DMS 273 treated with DMSO at 0.1 percent for 48 hours (cell line): ENCODE measurements at regions not wholly inside any gene's neighbourhood (a gene's known extent, or its start where the extent isn't known, plus 50 kb on each side); places are given as distances from the start of the nearest gene placed in this dataset.
"Not testable (repeated sequence)": the region's sequence is repeated elsewhere in the genome, so short reads cannot be mapped to it uniquely, and the experiment has no call there.

Experiments used
- DNase-seq: peaks from one replicate; lab custom pipeline; 2025; lab: John Stamatoyannopoulos, UW

DNA sequence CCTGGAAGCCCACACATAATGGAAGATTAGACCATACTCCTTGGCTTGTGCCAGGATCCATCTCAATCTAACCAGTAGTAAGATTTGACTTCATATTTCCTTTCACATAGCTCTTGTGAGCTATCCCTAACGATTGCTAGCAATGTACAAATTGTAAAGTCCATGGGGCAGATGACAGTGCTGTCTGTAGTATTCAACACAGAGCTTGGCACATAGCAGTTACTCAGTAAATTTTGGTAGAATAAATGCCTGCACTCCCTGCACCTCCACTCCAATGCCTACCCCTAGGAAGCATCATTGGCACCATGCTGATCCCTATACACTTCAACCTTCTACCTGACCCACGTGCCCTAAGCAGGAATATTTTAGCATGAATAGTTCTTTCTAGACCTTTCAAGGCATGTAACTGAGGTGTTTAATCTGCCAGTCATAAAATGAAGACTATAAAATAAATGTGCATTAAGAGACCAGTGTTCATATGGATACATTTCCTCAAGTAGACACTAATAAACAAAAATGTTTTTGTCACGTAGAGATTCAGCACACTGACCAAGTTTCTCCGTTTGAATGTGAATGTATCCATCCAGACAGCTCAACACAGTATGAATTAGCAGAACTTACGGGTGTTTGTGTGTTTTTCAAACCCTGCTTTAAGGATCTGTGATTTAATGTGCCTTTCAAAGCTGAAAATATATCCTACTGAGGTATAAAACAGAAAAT, 98.8 kb downstream of the BMP4 start:
- no peak for DNase-seq

DNA sequence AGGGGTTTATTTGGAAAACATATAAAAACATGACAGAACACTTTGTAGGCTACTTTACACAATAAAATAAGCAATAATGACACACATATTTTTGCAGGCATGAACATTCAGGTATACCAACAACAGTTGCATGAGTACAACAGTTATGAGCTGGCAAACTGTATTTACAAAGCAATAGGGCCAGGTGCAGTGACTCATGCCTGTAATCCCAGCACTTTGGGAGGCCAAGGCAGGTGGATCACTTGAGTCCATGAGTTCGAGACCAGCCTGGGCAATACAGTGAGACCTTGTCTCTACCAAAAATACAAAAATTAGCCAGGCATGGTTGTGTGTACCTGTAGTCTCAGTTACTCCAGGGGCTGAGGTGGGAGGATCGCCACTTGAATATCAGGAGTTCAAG, 101.1 kb downstream of the BMP4 start:
- DNase-seq: no peak

DNA sequence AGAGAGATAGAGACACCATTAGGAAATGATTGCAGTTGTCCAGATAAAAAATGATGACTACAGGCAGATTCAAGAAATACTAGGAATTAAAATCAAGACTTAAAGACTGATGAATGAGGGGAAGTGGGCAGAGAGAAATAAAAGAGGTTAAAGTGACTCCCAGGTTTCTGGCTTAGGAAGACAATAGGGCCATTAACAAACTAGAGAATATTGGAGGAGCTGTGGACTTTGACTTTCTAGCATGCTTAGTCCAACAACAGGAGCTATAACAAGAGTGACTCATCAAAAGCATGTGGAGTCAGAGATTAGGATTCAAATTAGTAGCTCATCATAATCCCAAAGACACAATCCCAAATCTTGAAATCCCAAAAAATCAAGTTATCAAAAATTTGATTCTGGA, 101.5 kb downstream of the BMP4 start:
- no peak for DNase-seq

DNA sequence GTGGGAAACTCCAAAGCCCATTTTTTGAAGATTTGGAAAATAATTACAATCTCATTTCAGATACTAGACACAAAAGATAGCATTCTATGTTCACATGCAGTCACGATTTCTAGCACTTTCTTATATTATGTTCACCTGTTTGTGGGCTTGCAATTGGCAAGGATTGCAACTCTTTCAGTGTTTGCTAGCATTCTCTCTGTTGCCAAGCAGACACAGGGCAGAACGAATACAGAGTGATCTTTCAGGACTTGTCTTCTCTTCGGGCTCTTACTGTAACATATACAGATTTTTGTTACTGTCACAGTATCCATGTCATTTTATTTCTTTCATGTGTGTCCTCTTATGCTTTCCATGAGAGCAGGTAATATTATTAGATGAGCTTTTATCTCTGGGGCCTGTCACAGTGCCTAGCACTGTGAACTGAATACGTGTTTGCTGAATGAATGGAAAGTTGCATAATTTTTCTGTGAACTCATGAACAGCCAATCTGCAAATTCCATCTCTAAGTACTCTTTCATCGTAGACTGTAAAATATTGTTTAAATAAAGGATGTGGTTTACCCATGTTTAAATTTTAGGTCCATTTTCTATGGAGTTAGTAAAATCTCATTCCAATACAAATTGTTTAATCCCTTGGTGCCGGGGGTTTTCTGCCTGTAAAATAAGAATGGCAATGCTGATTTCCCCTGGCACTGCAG, 105.1 kb downstream of the BMP4 start:
- DNase-seq: no peak

DNA sequence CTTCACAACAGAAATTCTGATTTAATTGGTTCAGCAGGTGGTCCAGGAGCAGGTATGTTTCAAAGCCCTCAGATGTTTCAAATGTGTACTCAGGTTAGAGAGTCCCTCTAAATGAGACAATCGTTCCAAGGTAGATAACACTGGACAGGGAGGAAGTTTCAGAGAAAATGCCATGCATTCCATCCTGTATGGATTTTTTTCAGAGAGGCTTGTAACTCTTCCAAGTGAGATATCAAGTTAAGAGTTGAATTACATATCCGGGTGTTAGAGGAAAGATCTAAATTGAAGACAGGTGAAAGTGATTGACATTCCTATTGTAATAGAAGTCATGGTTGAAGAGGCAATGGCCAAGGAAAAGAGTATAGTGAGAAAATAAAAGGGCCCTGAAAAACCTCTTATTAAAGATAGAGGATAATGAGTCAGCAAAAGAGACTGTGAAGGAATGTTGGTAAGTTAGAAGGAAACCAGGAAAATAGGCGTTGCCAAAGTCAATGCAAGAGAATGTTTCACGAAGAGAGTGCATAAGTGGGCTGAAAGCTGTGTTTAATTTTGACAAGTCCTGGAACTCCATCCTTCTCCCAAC, 105.8 kb downstream of the BMP4 start:
- DNase-seq: no peak

DNA sequence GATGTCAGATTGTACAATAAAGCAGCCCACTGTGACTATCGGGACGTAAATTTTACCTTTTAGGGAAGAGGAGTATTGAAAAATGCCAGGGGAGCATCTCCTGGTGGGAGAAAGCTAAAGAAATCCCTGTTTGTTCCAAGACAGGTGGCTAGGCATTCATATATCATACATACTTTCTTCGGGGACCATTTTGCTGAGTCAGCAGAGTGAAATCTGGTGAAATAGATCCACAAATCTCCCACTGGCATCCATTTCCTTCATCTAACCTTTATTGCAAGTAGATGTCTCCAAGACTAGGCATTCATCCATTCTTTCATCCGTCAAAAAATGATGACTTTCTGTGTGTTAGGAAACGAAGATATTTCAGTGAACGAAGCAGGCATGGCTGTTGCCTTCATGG, 107.1 kb downstream of the BMP4 start:
- no peak for DNase-seq

DNA sequence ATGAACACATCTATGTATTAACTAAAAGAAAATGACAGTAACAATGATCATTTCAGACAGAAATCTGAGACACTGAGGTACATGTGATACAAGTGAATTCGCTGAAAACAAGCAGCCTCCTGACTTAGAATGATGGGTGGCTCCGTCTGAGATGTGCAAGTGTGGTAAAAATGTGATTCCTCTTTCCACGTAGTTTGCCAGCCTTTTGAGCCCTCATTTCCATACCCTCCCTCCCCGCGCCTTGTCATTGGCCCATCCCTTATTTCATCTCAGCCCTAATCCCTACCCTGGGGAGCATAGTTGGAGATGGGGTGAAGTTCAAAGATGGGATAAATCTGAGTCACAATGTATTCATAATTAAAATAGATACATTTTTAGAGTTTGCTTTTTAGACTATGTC, 107.8 kb downstream of the BMP4 start:
- no peak for DNase-seq

DNA sequence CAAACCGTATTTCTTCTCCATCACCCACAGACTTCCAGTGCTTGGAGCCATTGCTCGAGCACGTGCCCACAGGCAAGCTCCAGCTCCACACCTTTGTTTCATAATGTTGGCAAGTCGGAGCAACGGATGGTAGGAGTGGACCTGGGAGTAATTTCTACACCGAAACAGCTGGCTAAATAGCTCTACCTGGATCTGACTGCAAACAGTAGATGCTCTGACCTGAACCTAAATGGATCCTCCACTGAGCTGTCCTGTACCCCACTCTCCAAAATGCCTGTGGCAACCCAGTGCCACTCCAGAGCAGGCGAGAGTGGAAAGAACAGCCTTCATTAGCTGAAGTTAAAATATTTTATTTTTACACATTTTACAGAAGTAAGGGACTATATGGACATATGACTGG, 108.7 kb downstream of the BMP4 start:
- no peak for DNase-seq

DNA sequence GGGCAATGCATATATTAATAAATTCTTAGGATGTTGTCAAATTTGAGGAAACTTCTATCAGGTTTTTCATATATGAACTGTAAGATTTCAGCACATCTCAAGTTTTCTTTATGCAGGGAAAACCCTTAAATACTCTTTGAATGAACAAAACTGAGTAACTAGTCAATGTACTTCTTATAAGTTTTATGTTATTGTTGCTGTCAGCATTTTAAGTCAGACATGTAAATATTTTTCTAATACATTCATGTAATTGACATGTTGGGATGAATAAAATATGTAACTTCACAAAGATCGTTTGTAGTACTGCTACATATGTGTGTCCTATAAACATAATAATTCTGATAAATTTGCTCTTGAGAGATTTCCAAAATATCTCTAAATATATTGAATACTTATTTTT, 109.6 kb downstream of the BMP4 start:
- no peak for DNase-seq

DNA sequence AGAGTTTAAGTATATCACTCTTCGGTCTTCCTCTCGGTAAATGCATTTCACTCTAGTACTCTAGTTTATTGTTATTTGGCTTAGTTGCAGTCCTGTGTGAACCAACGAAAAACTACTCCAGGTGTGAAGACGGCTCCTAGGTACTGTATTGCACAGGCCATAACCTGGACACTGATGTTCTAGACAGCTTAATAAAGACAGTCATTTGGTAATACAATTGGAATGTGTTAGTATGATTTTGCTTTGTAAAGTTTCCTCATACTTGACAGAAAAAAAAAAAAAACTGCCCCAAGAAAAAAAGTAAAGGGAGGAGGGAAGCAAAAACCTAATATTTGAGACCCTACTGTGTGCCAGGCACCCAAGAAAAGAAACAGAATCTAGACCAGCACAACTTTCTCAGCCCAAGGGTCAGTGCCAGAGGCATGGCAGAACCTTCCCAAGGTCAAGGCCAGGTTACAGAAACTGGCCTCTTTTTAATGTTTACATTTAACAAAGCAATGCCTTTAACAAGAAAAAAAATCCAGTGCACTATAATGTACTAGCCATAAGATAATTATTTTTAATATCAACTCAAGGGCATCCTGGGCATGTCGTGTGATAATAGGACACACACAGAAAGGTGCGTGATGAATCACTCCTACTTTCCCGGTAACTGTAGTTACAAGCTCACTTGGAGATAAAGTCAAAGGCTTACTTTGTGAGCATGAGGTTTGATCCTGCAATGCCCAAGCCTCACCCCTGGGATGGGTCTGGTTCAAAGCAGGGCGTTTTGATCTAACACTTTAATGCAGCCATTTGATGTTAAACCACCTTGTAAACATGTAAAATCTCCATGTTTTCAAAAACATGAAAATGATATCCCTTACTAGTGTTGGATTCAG, 110.6 kb downstream of the BMP4 start:
- no peak for DNase-seq

DNA sequence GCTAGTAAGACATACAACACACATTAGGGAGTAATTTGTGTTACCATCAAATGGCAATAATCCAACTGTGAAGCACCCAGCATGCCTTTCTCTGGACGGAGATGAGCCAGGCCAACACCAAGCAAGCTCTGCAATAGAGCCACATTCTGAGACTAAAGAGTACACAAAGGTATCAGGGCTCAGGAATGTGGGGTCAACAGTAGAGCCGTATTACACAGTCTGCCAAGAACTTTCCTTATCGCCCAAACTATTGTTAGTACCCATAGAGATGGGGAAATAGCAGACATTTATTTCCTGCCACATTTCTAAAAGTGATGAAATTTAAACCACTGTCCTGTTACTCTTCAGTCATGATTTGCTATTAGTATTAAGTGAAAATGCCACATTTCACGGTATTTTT, 113.7 kb downstream of the BMP4 start:
- DNase-seq: no peak

DNA sequence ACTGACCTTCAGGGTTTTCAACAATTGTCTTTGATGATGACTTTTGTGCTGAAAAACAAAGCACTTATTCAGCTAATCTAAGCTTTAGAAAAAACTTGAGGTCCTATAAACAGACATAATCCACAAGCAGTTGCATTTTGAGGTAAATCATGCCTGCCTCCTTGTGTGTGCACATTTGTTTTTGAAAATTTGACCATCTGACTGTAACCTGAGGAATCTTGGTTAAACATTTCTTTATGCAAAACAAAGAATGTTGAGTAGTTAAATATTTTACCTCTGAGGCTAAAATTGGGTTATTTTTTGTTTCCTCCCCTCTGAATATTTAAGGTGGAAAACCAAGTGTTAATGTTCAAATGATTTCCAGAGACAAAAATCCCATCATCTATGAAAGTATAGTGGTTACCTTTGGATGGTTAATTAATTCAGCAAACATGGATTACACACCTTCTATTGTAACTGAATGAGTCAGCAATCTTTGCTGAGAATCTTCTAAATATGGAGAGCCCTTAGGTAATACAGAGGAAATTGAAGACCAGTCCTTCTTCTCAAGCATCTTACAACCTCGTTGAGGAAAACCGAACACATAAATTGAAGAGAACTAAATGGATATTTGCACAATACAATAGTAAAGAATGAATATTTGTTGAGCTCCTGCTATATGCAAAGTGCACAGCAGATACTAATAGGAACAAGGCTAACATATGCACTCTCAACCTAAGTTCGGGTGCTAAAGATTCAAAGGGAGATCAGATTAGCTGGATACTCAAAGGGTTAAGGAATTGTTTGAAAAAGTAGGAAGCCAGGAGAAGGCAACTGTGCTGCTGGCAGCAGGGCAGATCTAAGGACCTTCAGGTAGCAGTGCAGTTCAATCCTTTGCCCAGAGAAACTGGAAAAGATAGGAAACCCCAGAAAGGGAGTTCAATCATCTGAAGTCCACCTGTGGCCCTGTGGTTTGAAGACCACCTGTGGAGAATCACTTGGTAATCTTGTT, 115.2 kb downstream of the BMP4 start:
- no peak for DNase-seq

DNA sequence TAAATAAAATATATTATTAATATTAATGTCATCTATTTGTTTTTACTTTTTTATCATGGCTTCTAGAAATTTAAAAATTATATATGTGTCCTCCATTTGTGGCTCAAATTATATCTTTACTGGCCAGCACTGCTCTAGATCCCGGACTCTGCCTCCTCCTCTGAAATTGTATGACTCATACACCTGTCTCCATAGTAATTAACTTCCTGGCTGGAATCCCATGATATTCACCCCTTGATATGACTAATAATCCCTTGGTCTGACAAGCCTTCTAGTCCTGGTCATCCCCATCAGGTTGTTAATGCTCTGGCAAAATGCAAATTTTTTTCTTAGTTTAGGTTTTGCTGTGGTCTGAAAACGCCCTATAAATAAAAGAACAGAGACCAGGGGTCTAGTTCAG, 116.2 kb downstream of the BMP4 start:
- DNase-seq: no peak

DNA sequence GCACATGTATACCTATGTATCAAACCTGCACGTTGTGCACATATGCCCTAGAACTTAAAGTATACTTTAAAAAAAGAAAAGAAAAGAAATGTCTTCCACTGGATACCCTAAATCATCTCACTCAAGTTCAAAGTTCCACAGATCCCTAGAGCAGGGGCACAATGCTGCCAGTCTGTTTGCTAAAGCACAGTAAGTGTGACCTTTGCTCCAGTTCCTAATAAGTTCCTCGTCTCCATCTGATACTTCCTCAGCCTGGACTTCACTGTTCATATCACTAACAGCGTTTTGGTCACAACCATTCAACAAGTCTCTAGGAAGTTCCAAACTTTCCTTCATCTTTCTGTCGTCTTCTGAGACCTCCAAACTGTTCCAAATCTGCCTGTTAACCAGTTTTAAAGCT, 118.3 kb downstream of the BMP4 start:
- no peak for DNase-seq

DNA sequence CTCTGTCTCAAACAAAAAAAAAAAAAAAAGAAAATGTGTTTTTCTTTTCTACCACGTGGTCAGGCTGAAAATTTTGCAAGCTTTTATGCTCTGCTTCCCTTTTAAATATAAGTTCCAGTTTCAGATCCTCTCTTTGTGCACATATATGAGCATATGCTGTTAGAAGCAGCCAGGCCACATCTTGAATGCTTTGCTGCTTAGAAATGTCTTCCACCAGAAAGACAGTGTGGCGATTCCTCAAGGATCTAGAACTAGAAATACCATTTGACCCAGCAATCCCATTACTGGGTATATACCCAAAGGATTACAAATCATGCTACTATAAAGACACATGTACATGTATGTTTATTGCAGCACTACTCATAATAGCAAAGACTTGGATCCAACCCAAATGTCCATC, 119.0 kb downstream of the BMP4 start:
- not testable (repeated sequence) for DNase-seq

DNA sequence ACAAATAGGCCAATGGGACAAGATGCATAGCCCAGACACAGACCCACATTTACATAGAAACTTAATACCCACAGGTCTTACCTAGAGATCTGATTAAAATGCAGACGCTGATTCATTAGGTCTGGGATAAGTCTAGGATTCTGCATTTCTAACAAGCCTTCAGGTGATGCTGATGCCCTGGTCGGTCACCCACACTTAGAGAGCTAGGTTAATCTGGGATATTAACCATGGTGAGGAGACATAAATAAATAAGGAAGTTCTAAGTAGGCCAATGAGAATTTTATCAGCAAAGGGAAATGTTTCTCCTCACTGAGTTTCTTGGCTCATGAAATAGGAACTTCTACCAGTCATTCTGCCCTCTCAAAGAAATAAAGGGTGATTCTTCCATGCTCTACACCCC, 120.1 kb downstream of the BMP4 start:
- DNase-seq: no peak

DNA sequence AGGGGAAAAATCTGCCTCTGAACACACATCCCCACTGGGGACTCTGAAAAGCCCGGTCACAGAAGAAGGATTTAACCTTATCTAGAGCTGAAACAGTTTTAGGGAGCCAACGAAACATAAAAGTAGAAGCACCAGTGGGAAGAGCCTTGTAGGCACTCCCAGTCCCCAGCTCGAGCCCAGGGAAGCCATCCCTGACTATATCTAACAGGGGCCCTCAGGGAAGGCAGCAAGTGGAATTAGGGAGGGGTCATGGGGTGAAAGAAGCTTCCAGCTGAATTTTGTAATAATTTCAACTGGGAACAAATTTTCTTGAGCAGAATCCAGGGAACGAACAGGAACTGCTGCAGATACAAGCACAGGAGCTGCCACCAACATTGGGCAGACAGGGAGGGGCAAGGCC, 127.8 kb downstream of the BMP4 start:
- DNase-seq: no peak

DNA sequence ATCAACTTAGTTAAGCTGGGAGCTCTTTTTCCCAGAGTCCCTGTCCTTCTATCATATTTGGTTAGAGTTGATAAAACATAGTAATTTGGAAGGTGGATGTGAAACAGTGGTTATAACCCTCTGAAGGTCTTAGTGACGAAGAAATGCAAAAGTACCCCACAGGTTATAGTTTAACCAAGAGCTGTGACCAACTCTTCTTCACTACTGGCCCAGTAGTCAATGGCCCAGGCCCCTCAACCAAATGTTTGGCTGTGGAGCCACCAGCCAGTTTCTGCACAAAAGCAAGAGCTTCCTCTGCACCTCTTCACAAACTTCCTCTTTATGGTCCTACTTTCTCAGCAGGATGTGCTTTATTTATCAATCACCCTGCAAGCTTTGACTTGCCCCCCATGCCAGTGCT, 132.6 kb downstream of the BMP4 start:
- DNase-seq: no peak

DNA sequence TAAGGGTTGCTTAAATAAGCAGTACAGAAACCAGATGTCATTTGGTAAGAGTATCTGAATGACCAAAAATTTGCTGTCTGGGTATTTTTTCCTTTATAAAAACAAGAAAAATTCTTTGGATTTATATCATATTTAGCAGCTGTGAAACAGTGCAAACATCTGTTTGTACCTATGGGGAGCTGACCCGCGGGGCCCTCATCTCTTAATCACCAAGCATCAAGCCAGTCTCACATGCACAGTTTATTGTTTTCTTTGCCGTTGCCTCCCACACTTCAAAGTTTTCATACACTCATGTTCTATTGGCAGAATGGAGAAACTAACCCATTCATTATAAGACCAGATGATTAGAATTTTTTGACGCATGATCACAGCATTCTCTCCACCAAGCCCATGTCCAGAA, 142.2 kb downstream of the BMP4 start:
- DNase-seq: no peak

DNA sequence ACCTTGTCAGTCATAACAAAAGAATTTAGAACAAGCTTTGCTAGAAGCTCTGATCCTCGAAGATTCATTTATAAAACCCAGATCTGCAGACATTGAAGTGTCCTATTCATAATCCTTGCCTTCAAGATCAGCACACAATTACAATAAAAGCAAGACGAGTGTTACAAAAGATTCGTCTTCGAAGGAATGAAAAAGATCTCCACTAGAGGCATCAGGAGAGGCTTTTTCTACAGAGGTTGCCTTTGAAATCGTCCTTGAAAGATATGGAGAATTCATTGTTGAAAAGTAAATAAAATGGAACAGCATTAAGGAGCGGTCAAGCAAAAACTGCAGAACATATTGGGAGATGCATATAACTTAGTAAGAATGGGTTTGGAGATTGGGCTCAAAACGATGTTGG, 146.4 kb downstream of the BMP4 start:
- no peak for DNase-seq

DNA sequence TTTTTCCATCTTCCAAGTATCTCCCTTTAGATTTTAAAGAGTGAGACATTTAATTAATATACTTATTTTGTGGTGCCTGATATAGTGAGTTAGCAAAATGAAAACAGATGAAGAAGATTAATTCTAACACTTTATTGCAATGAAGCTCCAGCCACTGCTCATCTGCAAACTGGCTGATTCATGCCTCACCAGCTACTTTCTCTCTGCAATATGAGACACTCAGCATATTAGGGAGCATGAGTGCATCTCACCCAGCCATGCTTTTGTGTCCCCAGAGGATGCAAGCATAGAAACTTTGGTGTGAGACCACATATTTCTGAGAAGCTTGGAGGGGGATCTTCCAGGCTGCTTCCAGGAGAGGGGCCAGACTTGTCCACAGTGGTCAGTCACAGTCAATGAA, 148.6 kb downstream of the BMP4 start:
- DNase-seq: no peak
